Right hindlimb (tissue), 1 donor: ENCODE measurements at regions not wholly inside any gene's neighbourhood (a gene's known extent, or its start where the extent isn't known, plus 50 kb on each side); places are given as distances from the start of the nearest gene placed in this dataset.

Source experiments
- DNase-seq: peaks from one replicate; pipeline ENCODE4 v3.0.0-alpha.2; 2018

DNA sequence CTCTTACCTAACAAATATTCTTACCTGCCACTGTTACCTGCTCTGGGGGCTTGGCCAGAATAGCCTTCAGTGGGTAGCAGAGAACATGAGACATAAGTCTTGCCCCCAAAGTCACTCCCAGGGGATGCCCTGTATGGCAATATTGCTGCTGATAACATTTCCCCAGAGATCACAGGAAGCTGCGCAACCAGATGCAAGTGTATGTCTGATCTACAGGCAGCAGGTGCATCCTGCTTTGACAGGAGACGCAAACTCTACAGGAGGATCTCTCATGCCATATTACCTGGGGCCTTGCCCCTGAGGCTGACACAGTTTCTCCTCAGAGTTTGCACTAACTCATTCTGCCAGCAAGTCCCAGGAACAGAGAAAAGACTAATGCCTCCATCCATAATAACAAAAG, 174.4 kb upstream of the LPP start:
- no peak for DNase-seq

DNA sequence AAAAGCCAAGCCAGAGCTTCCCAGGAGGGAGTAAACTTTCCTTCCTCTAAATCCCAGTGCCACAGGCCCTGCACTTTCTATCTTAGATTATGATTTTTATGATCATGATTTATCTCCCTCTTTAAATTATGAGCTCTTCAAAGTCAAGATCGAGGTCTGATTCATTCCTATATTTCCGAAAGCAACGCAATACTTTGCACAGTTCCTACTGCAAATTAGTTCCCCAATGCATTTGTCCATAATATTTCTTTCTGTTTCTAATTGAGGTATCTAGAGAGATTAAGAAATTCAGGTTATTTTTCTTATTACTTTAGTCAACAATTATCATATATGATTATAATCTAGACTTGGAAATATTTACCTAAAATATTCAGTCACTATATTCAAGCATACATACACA, 173.1 kb upstream of the LPP start:
- DNase-seq: no peak

DNA sequence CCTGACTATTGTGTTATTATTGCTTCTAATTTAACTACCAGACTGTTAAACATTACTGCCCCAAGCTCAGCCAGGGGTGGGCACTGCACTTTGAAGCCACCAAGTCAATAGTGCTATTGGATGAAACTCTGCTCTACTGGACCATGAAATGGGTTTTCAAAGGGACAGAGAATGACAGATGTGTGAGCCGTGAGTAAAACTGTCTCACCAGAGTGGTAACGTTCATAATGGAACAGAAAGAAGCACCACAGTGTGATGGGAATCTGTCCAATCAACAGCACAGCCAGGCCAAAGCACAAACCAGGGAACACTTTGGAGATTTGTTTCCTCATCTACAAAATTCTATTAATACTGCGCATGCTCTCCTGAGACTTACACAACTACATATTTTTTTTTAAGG, 171.8 kb upstream of the LPP start:
- no peak for DNase-seq

DNA sequence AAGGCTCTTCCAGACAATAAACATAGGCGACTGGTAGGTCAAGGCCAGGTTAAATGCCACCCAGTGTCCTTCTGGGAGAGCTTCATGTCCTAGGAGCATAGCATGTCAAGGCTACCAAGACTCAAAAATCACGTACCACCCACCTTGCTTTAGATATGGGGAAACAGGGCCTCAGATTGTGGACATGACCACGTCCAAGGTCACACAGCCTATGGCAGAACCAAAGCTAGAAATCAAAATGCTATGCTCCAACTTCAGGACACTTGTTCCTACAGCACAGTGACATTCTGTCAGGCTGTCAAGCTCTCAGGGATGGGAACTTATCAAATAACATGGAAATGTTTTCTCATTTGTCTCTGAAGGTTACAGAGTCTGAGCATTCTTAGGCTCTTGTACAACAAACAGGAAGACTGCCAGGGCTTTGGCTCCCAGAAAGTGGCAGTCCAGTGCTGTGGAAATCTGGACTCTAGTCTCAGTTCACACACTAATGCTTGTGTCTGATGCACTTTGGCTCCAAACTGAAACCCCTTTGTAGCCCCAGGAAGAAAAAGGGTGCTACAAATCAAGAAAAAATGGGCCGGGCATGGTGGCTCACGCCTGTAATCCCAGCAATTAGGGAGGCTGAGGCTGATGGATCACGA, 170.4 kb upstream of the LPP start:
- no peak for DNase-seq

DNA sequence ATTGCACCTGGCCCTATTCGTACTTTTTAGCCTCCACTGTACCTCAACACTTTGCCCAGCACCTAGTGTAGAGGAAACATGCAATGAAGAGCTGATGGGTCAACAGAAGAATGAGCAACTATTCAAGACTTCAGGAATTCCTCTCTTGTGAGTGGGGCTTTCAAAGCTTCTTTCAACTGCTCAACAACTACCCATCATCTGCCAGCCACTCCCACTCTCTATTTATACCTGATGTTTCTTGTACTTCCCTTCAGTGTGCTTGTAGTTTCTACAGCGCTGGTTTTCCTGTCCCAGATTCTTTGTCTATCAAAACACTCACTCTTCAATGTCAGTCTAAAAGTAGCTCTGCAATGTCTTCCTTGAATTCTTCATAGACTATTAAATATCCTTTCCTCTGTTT, 168.3 kb upstream of the LPP start:
- DNase-seq: no peak

DNA sequence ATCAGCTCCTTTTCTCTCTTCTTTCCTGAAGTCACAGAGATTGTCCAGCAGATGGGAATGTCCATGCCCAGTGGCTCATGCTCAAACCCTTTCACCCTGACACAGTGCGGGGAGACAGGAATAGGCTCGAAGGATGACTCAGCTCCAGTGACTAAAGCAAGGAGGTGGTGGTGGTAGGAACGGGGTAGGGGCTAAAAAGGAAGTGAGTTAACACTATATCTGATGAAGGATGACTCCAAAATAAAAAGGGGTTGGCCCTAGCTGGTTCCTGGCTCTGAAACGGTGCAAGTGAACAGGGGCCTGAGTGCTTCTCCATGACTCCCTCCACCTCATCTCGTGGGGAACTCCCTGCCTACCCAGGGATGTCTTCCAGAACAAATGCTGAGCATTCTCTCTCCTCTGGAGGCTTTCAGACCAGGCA, 167.4 kb upstream of the LPP start:
- DNase-seq: no peak

DNA sequence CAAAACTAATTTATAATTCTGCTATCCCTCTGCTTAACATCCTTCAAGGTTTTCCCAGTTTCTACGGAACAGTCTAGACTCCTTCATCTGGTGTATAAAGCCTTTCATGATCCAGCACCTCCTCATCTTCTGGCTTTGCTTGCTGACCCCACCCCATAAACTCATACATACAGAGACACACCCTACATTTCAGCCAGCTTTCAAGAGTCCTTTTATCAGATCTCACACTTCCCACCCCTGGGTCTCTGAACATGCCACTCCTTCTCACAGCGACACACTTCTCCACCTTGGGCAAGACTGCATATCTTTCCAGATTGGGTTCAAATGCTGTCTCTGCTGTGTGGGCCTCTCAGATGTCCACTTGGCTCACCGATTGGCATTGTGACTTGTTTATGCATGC, 166.8 kb upstream of the LPP start:
- DNase-seq: no peak

DNA sequence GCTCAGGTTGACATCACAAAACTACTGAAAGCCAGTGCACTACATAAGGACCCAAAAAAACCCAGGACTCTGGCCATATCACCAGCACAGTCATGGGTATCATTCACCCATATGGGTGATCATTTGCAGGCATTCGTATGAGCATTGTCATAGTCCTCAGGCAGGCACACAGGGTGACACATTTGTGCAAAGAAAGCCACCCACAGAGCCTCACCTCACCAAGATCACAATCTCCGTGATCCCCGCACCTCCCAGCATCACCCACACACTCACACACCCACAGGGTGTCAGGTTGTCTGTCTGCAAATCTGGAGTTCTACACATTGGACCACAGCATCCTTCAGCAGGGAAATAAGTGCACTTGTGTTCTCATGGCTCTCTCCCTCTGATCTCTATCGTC, 166.0 kb upstream of the LPP start:
- DNase-seq: no peak

DNA sequence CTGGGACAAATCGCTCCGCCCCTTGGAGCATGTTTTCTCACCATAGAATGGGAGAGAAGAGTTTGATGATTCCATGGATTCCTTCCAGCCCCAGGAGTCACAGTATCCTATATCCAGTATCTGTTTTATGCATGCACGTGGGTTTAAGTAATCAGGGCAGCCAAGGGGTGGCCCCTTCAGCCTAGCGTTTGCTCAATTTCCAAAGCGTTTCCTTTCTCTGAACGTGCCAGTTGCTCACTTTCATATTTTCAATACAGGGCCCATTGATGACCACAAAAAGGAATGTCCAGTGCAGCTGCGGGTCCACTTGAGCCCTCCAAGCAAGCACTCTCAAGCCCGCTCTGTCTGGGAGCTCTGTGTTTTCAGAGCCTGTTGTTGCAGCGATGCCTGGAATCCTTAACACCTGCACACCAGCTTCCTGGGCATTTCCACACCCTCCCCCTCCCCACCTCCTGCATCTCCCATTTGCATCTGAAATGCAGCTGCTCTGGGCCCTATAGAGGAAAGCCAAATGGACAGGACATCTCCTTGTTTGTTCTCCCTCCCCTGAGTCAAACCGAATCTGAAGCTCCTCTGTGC, 164.3 kb upstream of the LPP start:
- peak; percentile 39 for DNase-seq

DNA sequence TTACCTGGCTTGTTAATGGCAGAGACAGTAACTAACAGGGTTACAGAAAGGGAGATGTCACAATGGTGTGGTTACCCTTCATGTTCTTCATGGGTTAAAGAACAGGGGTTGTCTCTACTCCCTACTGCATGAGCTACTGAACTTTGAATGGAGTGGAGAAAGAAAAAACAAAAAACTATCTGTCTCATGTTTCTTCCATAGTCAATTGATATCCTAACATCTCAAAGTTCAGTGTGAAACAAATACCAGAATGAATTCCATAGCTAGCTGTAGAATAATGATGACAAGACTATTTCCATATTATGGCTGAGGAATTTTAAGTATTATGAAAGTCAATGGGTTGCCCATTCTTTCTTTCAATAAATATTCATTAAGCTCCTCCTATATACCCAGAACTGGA, 161.3 kb upstream of the LPP start:
- DNase-seq: no peak

DNA sequence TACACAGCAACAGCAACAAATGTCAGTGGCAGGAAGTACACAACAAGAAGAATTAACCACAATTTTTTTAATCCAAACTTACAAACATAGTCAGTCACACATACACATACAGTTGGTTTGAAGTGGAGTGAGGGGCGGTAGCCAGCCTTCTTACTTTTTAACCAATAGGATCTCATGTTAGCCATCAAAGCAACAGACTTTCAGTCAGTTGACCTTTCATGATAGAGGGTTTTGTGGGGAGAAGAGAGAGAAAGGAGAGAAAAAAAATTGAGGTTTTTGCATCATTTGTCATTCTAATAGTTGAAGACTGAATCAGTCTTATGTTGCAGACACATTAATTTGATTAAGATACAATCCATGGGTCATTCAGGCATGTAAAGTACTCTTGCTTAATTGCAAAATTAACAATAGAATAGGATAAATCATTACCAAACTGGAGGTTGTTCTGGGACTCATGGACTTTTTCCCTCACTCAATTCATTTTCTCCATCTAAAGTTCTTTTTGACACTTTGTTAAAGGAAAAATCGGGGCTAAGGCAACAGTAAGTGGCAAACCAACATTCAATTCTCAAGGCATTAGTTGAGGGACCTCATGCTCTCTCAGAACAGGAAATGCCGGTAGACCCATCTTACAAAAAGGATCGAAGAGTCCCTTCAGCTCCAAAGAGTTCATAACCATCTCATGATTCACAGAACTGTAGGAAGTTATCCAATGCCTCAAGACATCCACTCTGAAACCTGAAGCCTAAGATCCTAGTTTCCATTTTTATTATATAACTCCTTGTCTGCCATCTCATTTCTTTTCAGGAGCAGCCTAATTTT, 159.5 kb upstream of the LPP start:
- DNase-seq: no peak

DNA sequence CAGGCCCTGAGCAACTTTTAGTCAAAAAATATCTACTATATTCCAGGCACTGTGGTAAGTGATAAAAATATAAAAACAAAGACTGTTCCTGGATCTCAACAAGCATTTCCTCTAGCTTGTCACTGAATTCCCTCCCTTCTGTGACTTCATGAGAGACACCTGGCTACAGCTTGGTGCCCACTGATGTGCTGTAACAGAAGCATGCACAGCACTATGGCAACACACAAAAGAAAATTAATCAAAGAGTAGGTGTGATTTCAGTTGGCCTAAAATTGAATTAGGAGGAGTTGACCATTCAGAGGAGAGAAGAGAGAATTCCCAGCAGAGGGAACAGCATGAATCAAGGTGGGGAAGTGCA, 158.9 kb upstream of the LPP start:
- DNase-seq: no peak

DNA sequence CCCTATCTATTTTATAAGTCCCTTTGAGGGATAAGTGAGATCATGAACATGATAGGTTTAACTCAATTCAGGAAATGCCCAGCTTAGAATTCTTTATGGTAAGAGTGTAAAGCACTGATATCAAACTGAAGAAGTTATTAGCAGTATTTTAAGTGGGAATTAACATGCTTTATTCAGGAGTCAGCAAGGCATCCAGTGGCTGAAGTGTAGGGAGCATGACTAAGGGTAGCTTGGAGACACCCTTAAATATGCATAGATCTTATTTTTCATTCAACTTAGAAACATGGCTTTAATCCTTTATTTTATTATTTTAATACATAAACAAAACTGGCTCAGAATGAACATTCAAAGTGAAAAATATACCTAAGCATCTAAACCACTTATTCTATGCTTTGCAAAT, 158.3 kb upstream of the LPP start:
- DNase-seq: no peak

DNA sequence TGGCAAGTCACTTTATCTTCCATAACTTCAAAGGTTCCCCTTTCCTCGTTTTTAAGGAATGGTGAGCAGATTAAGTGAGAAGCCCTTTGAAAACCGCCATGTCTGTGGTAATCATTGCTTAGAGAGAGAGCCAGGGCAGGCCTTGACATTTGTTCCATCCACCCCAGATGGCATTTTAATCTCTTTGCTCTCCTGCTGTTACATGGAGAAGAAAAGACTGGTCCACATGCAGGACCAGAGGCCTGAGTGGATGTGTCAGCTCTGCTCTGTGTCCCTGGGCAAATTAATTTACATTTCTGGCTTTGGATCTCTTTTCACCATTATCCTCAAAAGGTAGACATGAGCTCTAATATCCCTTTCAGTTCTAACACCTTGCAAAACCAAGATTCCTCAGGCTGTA, 157.3 kb upstream of the LPP start:
- no peak for DNase-seq

DNA sequence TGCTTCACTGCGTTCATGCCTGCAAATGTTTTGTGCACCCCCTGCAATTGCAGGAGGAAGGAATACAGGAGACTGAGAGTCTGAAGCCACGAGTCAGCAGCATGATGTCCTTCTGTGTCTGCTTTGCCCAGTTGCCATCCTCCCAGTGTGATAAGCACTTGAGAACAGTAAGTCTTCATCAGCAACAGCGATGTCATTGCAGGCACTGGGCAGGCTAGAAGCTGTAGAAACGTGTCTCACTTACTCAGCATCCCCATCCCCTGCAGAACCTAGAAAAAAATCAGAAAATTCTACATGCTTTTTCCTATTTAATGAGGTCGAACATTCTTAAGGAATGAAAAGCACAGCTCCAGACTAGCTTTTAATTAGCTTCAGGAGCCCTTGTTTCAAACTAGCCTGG, 156.5 kb upstream of the LPP start:
- DNase-seq: no peak

DNA sequence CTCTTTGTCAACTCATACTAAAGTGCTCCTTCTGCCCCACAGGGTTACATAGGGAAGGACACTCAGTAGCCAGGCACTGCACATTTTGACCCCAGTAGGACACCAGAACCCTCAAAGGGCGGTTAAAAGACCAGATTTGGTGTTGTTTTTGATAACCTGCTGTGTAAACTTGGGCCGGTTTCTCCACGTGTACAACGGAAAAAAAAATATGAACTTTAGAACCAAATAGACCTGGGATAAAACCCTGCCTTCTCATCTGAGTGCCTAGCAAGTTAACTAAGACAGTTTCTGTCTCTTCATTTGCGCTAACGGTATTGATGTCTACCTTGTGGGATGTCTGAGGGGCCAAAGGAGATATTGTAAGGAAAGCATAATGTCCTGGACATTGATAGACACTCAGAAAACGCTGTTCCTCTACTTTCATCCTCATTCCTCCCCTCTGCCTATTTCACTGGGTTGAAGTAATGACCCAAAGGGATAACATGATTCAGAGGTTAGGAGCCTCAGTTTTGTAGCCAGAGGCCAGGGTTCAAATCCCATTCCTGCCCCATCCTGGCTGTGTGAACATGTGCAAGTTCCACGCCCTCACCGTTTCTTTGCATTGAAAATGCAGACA, 155.9 kb upstream of the LPP start:
- DNase-seq: no peak

DNA sequence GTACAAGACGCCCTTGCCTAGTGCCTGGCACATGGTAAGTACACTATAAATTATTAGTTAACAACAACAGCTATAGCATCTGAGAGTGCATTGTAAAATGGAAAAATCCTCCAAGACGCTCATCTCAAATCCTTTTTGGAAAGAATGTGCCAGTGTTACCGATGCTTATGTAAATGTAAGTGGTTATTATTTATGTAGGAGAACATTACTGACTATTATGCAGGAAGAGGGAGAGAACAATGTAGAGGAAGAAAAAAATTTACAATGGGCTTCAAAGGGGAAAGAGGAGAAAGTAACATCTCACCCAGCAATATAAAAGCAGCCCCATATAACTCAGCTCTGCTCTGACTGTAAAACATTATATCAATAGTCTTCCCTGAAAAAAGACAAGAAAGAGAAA, 155.3 kb upstream of the LPP start:
- no peak for DNase-seq

DNA sequence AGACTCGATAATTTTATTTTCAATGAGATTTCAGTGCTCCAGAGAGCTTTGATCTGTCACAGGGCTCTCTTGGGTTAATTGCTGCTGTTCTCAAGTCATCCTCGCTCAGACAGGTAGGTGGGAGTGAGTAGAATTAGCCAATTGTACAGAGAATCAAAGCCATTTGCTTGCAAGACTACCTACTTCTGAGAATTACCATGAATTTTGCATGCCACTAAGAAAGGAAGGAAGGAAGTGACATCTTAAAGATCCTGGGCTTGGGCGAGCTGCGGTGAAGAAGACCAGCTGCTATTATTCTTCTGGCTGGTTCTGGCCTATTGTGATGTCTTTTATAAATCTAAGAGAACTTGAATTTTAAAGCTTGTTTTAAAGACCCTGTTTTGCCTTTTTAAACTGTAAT, 154.1 kb upstream of the LPP start:
- DNase-seq: no peak

DNA sequence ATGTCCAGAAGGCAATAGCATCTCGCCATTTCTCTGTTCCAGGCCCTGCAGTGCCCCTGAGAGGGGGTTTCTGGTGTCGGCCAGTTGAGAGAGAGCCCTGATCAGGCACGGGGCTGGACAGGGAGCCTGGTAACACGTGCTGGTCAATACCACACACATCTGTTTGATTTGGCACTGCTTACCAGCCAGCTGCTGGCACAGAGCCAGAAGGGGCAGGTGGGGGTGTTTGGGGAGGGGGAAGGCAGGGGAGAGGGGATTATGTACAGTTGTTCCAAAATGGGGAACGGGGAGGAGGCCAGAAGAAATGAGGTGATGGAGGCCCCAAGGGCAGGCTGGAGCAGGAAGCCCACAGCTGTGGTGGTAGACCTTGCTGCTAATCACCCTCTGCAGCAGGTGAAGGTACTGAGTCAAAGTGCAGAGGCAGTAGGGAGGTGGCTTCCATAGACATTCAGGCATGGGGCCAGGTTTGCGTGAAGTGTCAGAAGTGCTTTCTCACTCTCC, 153.5 kb upstream of the LPP start:
- peak; percentile 69 for DNase-seq

DNA sequence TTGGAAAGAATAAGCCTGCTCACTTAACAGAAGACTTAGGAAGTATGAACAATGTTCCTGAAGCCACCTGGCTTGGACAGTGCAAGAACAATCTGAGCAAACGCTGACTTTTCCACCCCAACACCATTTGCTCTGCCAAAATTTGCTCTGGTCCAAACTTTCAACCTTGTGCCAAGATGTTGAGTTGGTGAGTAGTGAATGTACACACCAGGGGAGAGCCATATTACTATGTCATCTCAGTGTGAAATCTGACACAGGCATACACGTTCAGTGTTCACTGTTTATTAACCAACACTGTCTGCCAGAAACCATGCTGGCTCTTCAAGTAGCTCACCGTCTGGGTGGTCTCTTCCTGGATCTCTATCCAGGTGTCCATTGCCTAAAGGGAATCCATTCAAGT, 152.9 kb upstream of the LPP start:
- peak; percentile 55 for DNase-seq

DNA sequence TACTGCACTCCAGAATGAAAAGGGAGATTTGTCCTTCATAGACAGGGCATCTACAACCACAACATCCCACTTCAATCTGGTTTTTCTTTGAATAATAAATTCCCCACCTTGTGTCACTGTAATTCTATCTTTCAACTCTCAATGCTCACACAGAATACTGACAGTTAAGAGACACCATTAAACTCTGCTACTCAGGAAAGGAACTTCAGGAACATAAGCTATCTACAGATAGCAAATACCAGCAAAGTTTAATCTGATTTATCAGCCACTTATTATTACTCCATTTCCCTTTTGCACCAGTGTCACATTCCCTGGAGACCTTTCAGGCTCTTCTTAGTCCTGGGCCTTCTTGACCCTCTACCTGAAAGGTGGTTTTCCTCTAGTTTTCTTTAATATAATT, 152.0 kb upstream of the LPP start:
- no peak for DNase-seq

DNA sequence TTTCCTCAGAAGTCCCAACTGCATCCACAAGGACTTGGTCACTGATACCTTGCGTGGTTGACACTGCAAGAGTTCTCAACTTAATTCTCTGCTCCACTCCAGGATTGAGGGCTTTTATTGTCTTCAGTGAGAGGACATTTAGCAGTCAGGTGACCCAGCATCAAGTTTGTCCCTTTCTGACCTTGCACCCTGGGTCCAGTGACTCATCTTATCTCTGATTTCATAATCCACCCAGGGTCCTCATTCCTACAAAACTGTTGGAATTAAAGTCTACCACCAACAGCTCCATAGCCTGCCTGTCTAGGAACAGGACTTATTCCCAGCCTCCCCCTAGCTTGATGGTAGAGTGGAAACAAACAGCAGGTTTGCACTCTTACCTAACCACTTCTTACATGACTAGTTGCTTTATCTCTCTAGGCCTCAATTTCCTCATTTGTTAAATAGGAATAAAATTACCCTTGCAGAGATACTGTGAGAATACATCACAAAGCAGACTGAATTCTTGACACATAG, 151.3 kb upstream of the LPP start:
- DNase-seq: no peak
